HG02623 (cell line): ENCODE measurements at regions not wholly inside any gene's neighbourhood (a gene's known extent, or its start where the extent isn't known, plus 50 kb on each side); places are given as distances from the start of the nearest gene placed in this dataset.

ENCODE experiments used
- ATAC-seq: cut with Tn5 transposase; IDR thresholded peaks from one replicate; pipeline ENCODE4 v1.9.1; 2021; ENCODE audit warnings: moderate library complexity; ENCODE audit not compliant: unreplicated experiment

- ATAC-seq = no peak
These were observed 462.4 kb downstream of the TLL1 start for GRCh38 chr4:166335256-166335938.

GRCh38 chr4:166341992-166342391 is 469.0 kb downstream of the TLL1 start:
- ATAC-seq = no peak

- ATAC-seq = no peak
These were observed 490.2 kb downstream of the TLL1 start for GRCh38 chr4:166363198-166363597.

- ATAC-seq = no peak
These were observed 493.0 kb downstream of the TLL1 start for GRCh38 chr4:166366012-166366411.

- no peak for ATAC-seq
These were observed 504.5 kb downstream of the TLL1 start for GRCh38 chr4:166377578-166377977.

GRCh38 chr4:166386491-166387360 is 513.7 kb downstream of the TLL1 start:
- ATAC-seq = no peak

GRCh38 chr4:166391501-166391900 is 518.5 kb downstream of the TLL1 start:
- no peak for ATAC-seq

- no peak for ATAC-seq
These were observed 526.0 kb downstream of the TLL1 start for GRCh38 chr4:166399021-166399420.

- ATAC-seq = no peak
These were observed 527.3 kb downstream of the TLL1 start for GRCh38 chr4:166400270-166400894.

GRCh38 chr4:166413356-166413755 is 540.3 kb downstream of the TLL1 start:
- no peak for ATAC-seq

- ATAC-seq = no peak
These were observed 541.4 kb downstream of the TLL1 start for GRCh38 chr4:166414431-166414830.

- no peak for ATAC-seq
These were observed 542.7 kb downstream of the TLL1 start for GRCh38 chr4:166415749-166416148.

- ATAC-seq = no peak
These were observed 548.6 kb downstream of the TLL1 start for GRCh38 chr4:166421556-166422156.

GRCh38 chr4:166422475-166422874 is 549.4 kb downstream of the TLL1 start:
- ATAC-seq = no peak

- no peak for ATAC-seq
These were observed 553.3 kb downstream of the TLL1 start for GRCh38 chr4:166426300-166426863.

- no peak for ATAC-seq
These were observed 559.1 kb downstream of the TLL1 start for GRCh38 chr4:166432125-166432524.

GRCh38 chr4:166432842-166433241 is 559.8 kb downstream of the TLL1 start:
- ATAC-seq = no peak

GRCh38 chr4:166435449-166435848 is 562.4 kb downstream of the TLL1 start:
- ATAC-seq = no peak

- ATAC-seq = no peak
These were observed 585.7 kb downstream of the TLL1 start for GRCh38 chr4:166458756-166459155.

GRCh38 chr4:166459621-166460020 is 586.6 kb downstream of the TLL1 start:
- ATAC-seq = no peak
